Lung (tissue), 11 donors: ENCODE measurements at regions not wholly inside any gene's neighbourhood (a gene's known extent, or its start where the extent isn't known, plus 50 kb on each side); places are given as distances from the start of the nearest gene placed in this dataset.
"Not testable (repeated sequence)": the region's sequence is repeated elsewhere in the genome, so short reads cannot be mapped to it uniquely, and the experiment has no call there.

Experiments used
- ATAC-seq: fragments of 200-7000 bp; cut with Tn5 transposase; one replicate; pipeline ENCODE4 v1.9.1; 2020; ENCODE audit warnings: moderate number of reproducible peaks; ENCODE audit not compliant: insufficient read depth, low FRiP score
- DNase-seq, 3 donors: peaks; one replicate each; pipeline ENCODE4 v3.0.0-alpha.2; 2013 to 2017
- H3K27ac ChIP-seq, 2 donors: one replicate each; pipeline ENCODE4 v1.5.1; 2013; ENCODE audit warnings: mild to moderate bottlenecking in 2 of 2, moderate library complexity in 2 of 2, control low read depth in 1 of 2, inconsistent platforms in 1 of 2, low read depth in 1 of 2, low read length in 1 of 2
- H3K27me3 ChIP-seq, 3 donors: one replicate each; pipeline ENCODE4 v1.5.1; 2013; ENCODE audit warnings: low read length in 2 of 3; ENCODE audit not compliant: control insufficient read depth in 3 of 3, insufficient read depth in 3 of 3
- H3K36me3 ChIP-seq, 4 donors: one replicate each; pipeline ENCODE4 v1.5.1; 2013; ENCODE audit warnings: low read length in 4 of 4, mild to moderate bottlenecking in 1 of 4, moderate library complexity in 1 of 4; ENCODE audit not compliant: control insufficient read depth in 4 of 4, insufficient read depth in 4 of 4
- H3K4me1 ChIP-seq, 5 donors: one replicate each; pipeline ENCODE4 v1.5.1; 2013; ENCODE audit warnings: low read length in 5 of 5, mild to moderate bottlenecking in 2 of 5, moderate library complexity in 1 of 5; ENCODE audit not compliant: control insufficient read depth in 5 of 5, insufficient read depth in 5 of 5
- H3K4me3 ChIP-seq: one replicate; pipeline ENCODE4 v1.5.1; 2013; ENCODE audit warnings: mild to moderate bottlenecking, control low read depth, moderate library complexity
- H3K9ac ChIP-seq, 2 donors: one replicate each; pipeline ENCODE4 v1.5.1; 2013; ENCODE audit warnings: low read length in 2 of 2, control low read depth in 1 of 2; ENCODE audit not compliant: insufficient read depth in 1 of 2
- H3K9me3 ChIP-seq, 4 donors: one replicate each; pipeline ENCODE4 v1.5.1; 2013; ENCODE audit warnings: low read length in 3 of 4, mild to moderate bottlenecking in 1 of 4, moderate library complexity in 1 of 4; ENCODE audit not compliant: control insufficient read depth in 4 of 4, insufficient read depth in 3 of 4
- WGBS, 2 donors: extraction: QIAGEN DNeasy Blood & Tissue Kit; methylation state at CpG; one replicate each; pipeline ENCODE4 v1.1.7; 2013; 5-methylcytosine and 5-hydroxymethylcytosine counted together
- TF ChIP-seq, protein P1 (sequence below): IDR thresholded peaks from 2 replicates; pipeline ENCODE4 v1.5.1; 2012; ENCODE audit warnings: mild to moderate bottlenecking; ENCODE audit errors: control extremely low read depth, extremely low read depth
- donor health status: control.
- donor health status: control.
- donor health status: Bipolar disorder and iron deficiency.
- donor health status: healthy.
- donor health status: DM: yes; HTN: yes; CAD: no.

DNA sequence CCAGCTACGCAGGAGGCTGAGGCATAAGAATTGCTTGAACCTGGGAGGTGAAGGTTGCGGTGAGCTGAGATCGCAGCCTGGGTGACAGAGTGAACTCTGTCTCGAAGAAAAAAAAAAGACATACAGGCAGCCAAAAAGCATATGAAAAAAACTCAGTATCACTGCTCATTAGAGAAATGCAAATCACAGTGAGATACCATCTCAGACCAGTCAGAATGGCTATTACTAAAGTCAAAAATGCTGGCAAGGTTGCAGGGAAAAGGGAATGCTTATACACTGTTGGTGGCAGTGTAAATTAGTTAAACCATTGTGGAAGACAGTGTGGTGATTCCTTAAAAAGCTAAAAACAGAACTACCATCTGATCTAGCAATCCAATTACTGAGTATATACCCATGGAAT lies 123.1 kb downstream of the CHIC2 start:
- Histone ChIP-seq H3K27me3 (no peaks in the 10 kb centered on the region), H3K4me1 (peaks cover 0 to 10% (median 5%) of the 10 kb centered on the region in 5 donors), H3K9me3 (peaks cover 0 to 4% (median 1%) of the 10 kb centered on the region in 4 donors), H3K4me3 (no peak overlapping the region), H3K9ac (no peak overlapping the region), H3K27ac (no peak overlapping the region), H3K36me3 (no peaks in the 10 kb centered on the region)
- DNase-seq (no peak), ATAC-seq (no peak)
- WGBS, 2 donors: 95 to 99% methylated on average over 4 of the region's 4 CpGs
- TF ChIP-seq, protein P1, sequence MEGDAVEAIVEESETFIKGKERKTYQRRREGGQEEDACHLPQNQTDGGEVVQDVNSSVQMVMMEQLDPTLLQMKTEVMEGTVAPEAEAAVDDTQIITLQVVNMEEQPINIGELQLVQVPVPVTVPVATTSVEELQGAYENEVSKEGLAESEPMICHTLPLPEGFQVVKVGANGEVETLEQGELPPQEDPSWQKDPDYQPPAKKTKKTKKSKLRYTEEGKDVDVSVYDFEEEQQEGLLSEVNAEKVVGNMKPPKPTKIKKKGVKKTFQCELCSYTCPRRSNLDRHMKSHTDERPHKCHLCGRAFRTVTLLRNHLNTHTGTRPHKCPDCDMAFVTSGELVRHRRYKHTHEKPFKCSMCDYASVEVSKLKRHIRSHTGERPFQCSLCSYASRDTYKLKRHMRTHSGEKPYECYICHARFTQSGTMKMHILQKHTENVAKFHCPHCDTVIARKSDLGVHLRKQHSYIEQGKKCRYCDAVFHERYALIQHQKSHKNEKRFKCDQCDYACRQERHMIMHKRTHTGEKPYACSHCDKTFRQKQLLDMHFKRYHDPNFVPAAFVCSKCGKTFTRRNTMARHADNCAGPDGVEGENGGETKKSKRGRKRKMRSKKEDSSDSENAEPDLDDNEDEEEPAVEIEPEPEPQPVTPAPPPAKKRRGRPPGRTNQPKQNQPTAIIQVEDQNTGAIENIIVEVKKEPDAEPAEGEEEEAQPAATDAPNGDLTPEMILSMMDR: no peak

DNA sequence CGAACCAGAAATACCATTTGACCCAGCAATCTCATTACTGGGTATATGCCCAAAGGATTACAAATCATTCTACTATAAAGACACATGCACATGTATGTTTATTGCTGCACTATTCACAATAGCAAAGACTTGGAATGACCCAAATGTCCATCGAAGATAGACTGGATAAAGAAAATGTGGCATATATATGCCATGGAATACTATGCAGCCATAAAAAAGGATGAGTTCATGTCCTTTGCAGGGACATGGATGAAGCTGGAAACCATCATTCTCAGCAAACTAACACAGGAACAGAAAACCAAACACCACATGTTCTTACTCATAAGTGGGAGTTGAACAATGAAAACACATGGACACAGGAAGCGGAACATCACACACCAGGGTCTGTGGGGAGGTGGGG lies 124.5 kb downstream of the CHIC2 start:
- H3K27ac ChIP-seq, DNase-seq, ATAC-seq, H3K36me3 ChIP-seq, H3K9me3 ChIP-seq, H3K27me3 ChIP-seq, H3K9ac ChIP-seq, H3K4me3 ChIP-seq, H3K4me1 ChIP-seq: not testable (repeated sequence)
- 95 to 98% methylated on average over 3 of the region's 3 CpGs for WGBS, 2 donors

DNA sequence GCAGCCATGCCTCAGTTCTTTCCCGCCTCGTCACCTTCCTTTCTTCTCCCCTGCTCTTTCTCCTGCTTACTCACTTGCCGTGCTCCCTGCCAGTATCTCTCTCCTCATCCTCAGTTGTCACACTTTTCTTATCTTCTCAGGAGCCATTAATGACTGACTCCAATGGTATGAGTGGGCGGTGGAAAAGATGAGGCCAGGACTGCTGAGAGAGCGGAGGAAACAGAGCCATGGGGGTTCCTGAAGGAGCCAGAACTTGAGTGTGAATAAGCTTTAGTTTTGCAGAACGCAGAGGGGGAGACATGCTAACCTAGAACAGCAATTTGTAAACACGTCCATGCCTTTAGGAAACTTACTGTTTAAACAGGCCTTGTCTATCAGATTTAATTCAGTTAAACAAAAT lies 126.5 kb downstream of the CHIC2 start:
- no peak overlapping the region for H3K27ac ChIP-seq
- 71 to 87% methylated on average over 7 of the region's 7 CpGs for WGBS, 2 donors
- TF ChIP-seq, protein P1: no peak
- H3K9me3 ChIP-seq: peaks cover 0 to 4% (median 1%) of the 10 kb centered on the region in 4 donors
- DNase-seq (no peak), ATAC-seq (no peak)
- H3K27me3 ChIP-seq: no peaks in the 10 kb centered on the region
- no peaks in the 10 kb centered on the region for H3K36me3 ChIP-seq
- no peak overlapping the region for H3K4me3 ChIP-seq
- H3K4me1 ChIP-seq: no peaks in the 10 kb centered on the region
- H3K9ac ChIP-seq: no peak overlapping the region

DNA sequence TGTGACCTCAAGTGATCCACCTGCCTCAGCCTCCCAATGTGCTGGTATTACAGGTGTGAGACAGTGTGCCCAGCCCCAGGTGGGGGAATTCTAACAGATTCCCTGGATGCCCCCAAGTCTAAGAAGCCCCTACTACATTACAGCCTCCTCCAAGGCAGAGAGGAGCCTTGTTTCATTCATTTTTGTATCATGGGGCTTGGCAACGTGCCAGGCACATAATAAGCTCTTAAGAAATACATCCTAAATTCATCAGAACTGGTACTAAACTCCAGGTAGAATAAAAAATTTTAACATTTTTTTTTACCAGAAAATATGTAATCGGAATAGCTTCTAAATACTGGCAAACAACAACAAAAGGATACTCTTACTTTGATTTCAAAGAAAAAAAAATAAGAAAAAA lies 127.1 kb downstream of the CHIC2 start:
- no peak overlapping the region for H3K4me3 ChIP-seq
- no peak overlapping the region for H3K27ac ChIP-seq
- DNase-seq: no peak
- no peaks in the 10 kb centered on the region for H3K36me3 ChIP-seq
- 67 to 79% methylated on average over 2 of the region's 2 CpGs for WGBS, 2 donors
- no peaks in the 10 kb centered on the region for H3K27me3 ChIP-seq
- TF ChIP-seq, protein P1: no peak
- no peak for ATAC-seq
- H3K9me3 ChIP-seq: peaks cover 0 to 4% (median 1%) of the 10 kb centered on the region in 4 donors
- H3K4me1 ChIP-seq: no peaks in the 10 kb centered on the region
- H3K9ac ChIP-seq: no peak overlapping the region
